GM23248 (cell line): ENCODE measurements at regions not wholly inside any gene's neighbourhood (a gene's known extent, or its start where the extent isn't known, plus 50 kb on each side); places are given as distances from the start of the nearest gene placed in this dataset.

Experiments used
- DNase-seq: peaks from one replicate; pipeline ENCODE4 v3.0.0-alpha.2; 2015
- H2AFZ ChIP-seq: fragments of 200-600 bp; sonication (generic); 2 replicates; pipeline ENCODE4 v1.6.1; 2016; ENCODE audit warnings: antibody characterized with exemption
- H3F3A ChIP-seq: fragments of 200-600 bp; sonication (generic); 2 replicates; pipeline ENCODE4 v1.6.1; 2016; ENCODE audit warnings: mild to moderate bottlenecking, antibody characterized with exemption, mixed run types; ENCODE audit not compliant: insufficient read depth
- H3K27ac ChIP-seq: fragments of 200-600 bp; sonication (generic); 2 replicates; pipeline ENCODE4 v1.5.1; 2016; ENCODE audit warnings: mild to moderate bottlenecking
- H3K27me3 ChIP-seq: fragments of 200-600 bp; sonication (generic); replicated peaks from 2 replicates; pipeline ENCODE4 v1.6.1; 2016; ENCODE audit warnings: mild to moderate bottlenecking; ENCODE audit not compliant: insufficient read depth
- H3K36me3 ChIP-seq: fragments of 200-600 bp; sonication (generic); 2 replicates; pipeline ENCODE4 v1.6.1; 2016; ENCODE audit warnings: low read depth, mild to moderate bottlenecking
- H3K4me1 ChIP-seq: fragments of 200-600 bp; sonication (generic); 2 replicates; pipeline ENCODE4 v1.6.1; 2016; ENCODE audit warnings: mild to moderate bottlenecking; ENCODE audit not compliant: insufficient read depth
- H3K4me2 ChIP-seq: fragments of 200-600 bp; sonication (generic); one replicate; pipeline ENCODE4 v1.6.1; 2016; ENCODE audit warnings: mild to moderate bottlenecking; ENCODE audit not compliant: unreplicated experiment
- H3K4me3 ChIP-seq: fragments of 200-600 bp; sonication (generic); 2 replicates; pipeline ENCODE4 v1.5.1; 2016; ENCODE audit warnings: mild to moderate bottlenecking
- H3K79me2 ChIP-seq: fragments of 200-600 bp; sonication (generic); 2 replicates; pipeline ENCODE4 v1.6.1; 2016; ENCODE audit warnings: mild to moderate bottlenecking; ENCODE audit not compliant: insufficient read depth
- H3K9ac ChIP-seq: fragments of 200-600 bp; sonication (generic); 2 replicates; pipeline ENCODE4 v1.6.1; 2016; ENCODE audit warnings: mild to moderate bottlenecking
- H3K9me2 ChIP-seq: fragments of 200-600 bp; sonication (generic); 2 replicates; pipeline ENCODE4 v1.6.1; 2016; ENCODE audit warnings: mixed run types, mild to moderate bottlenecking, moderate library complexity; ENCODE audit not compliant: insufficient read depth
- H3K9me3 ChIP-seq: fragments of 200-600 bp; sonication (generic); one replicate; pipeline ENCODE4 v1.6.1; 2017; ENCODE audit warnings: low read depth
- H4K20me1 ChIP-seq: fragments of 200-600 bp; sonication (generic); 2 replicates; pipeline ENCODE4 v1.6.0; 2016; ENCODE audit not compliant: insufficient read depth
- EZH2 ChIP-seq: fragments of 200-600 bp; sonication (generic); IDR thresholded peaks from 2 replicates; pipeline ENCODE4 v1.6.1; 2018; ENCODE audit warnings: antibody characterized with exemption, mild to moderate bottlenecking; ENCODE audit not compliant: insufficient read depth, poor library complexity, severe bottlenecking
- EZH2phosphoT487 ChIP-seq: fragments of 200-600 bp; sonication (generic); IDR thresholded peaks from 2 replicates; pipeline ENCODE4 v1.6.1; 2018; ENCODE audit warnings: antibody characterized with exemption, moderate library complexity, mild to moderate bottlenecking, low read depth; ENCODE audit not compliant: insufficient read depth
- WGBS, 2 experiments: methylation state at CpG; one replicate each; pipeline ENCODE4 v1.1.6; 2015 to 2017; ENCODE audit warnings: low lambda C conversion rate in 2 of 2, low coverage in 1 of 2; ENCODE audit errors: missing lambda C conversion rate in 2 of 2; 5-methylcytosine and 5-hydroxymethylcytosine counted together
- in situ Hi-C: fragments of 300-500 bp; cut with MboI; formaldehyde crosslinking; loops from 2 replicates; pipeline ENCODE4 v1.15.0; 2020

- no peak for DNase-seq
- in situ Hi-C loops: no loop called here
These were observed 133.8 kb downstream of the TTC6 start for GRCh38 chr14:37729218-37729617.

GRCh38 chr14:37731094-37731493, 135.7 kb downstream of the TTC6 start:
- TF ChIP-seq EZH2 (no peak), EZH2phosphoT487 (no peak)
- Histone ChIP-seq H3K4me1 (no peaks in the 10 kb centered on the region), H3K9ac (no peak overlapping the region), H3K36me3 (no peaks in the 10 kb centered on the region), H3K27me3 (no peaks in the 10 kb centered on the region), H3K79me2 (no peaks in the 10 kb centered on the region), H3K4me3 (no peak overlapping the region), H2AFZ (no peak overlapping the region), H3K27ac (no peak overlapping the region), H3F3A (no peaks in the 10 kb centered on the region), H3K9me2 (no peaks in the 10 kb centered on the region), H3K4me2 (no peak overlapping the region), H4K20me1 (no peaks in the 10 kb centered on the region), H3K9me3 (no peaks in the 10 kb centered on the region)
- in situ Hi-C loops: no loop called here
- 42 to 44% methylated on average over 4 of the region's 4 CpGs for WGBS, 2 experiments
- DNase-seq: no peak

More at GRCh38 chr14:37729218-37729617, 133.8 kb downstream of the TTC6 start:
- Histone ChIP-seq H3F3A (no peaks in the 10 kb centered on the region), H3K79me2 (no peaks in the 10 kb centered on the region), H3K27me3 (no peaks in the 10 kb centered on the region), H4K20me1 (no peaks in the 10 kb centered on the region), H3K9ac (no peak overlapping the region), H3K4me3 (no peak overlapping the region), H3K9me3 (no peaks in the 10 kb centered on the region), H3K4me2 (no peak overlapping the region), H3K27ac (no peak overlapping the region), H3K9me2 (no peaks in the 10 kb centered on the region), H3K4me1 (no peaks in the 10 kb centered on the region), H3K36me3 (no peaks in the 10 kb centered on the region), H2AFZ (no peak overlapping the region)
- 39 to 49% methylated on average over 2 of the region's 2 CpGs for WGBS, 2 experiments
- TF ChIP-seq EZH2 (no peak), EZH2phosphoT487 (no peak)

GRCh38 chr14:37745657-37746056, 150.2 kb downstream of the TTC6 start:
- DNase-seq: no peak
- no peak for TF ChIP-seq EZH2phosphoT487
- TF ChIP-seq EZH2: no peak
- Histone ChIP-seq H3K9me2 (no peaks in the 10 kb centered on the region), H3F3A (no peaks in the 10 kb centered on the region), H3K4me3 (no peak overlapping the region), H3K9ac (no peak overlapping the region), H4K20me1 (no peaks in the 10 kb centered on the region; the same call in 1 of the 2 replicates), H3K27ac (no peak overlapping the region), H3K4me2 (no peak overlapping the region), H3K9me3 (no peaks in the 10 kb centered on the region), H2AFZ (no peak overlapping the region), H3K79me2 (no peaks in the 10 kb centered on the region), H3K36me3 (no peaks in the 10 kb centered on the region), H3K27me3 (no peaks in the 10 kb centered on the region), H3K4me1 (no peaks in the 10 kb centered on the region)
- 33 to 38% methylated on average over 2 of the region's 2 CpGs for WGBS, 2 experiments
- in situ Hi-C loops: no loop called here

- WGBS, 2 experiments: 15 to 29% methylated on average over 1 of the region's 1 CpG
These were observed 150.9 kb downstream of the TTC6 start for GRCh38 chr14:37746140-37746832.

More at GRCh38 chr14:37746140-37746832, 150.9 kb downstream of the TTC6 start:
- H3K27me3 ChIP-seq: no peaks in the 10 kb centered on the region
- H3K36me3 ChIP-seq: no peaks in the 10 kb centered on the region
- H3F3A ChIP-seq: no peaks in the 10 kb centered on the region
- no peak overlapping the region for H3K4me2 ChIP-seq
- no peaks in the 10 kb centered on the region for H3K9me3 ChIP-seq
- no peak overlapping the region for H3K4me3 ChIP-seq
- no peak overlapping the region for H3K9ac ChIP-seq
- no peak for DNase-seq
- H3K27ac ChIP-seq: no peak overlapping the region
- no peak for TF ChIP-seq EZH2
- no peak for TF ChIP-seq EZH2phosphoT487
- no peaks in the 10 kb centered on the region for H3K79me2 ChIP-seq
- no peaks in the 10 kb centered on the region; the same call in 1 of the 2 replicates for H4K20me1 ChIP-seq
- in situ Hi-C loops: no loop called here
- no peaks in the 10 kb centered on the region for H3K9me2 ChIP-seq
- no peaks in the 10 kb centered on the region for H3K4me1 ChIP-seq
- no peak overlapping the region for H2AFZ ChIP-seq
